H1 (cell line): ENCODE measurements at regions not wholly inside any gene's neighbourhood (a gene's known extent, or its start where the extent isn't known, plus 50 kb on each side); places are given as distances from the start of the nearest gene placed in this dataset.

Source experiments
- CTCF ChIA-PET: fragments of 300-600 bp; sonication (Branson Sonifier 250); formaldehyde crosslinking; loops from one replicate; lab custom pipeline; 2021; ENCODE audit not compliant: partially characterized antibody; lab: Charles Lee
- POLR2A ChIA-PET: fragments of 300-600 bp; sonication (Branson Sonifier 250); formaldehyde crosslinking; loops from one replicate; lab custom pipeline; 2021; ENCODE audit warnings: inconsistent platforms; ENCODE audit not compliant: partially characterized antibody; lab: Charles Lee
- DNase-seq, 2 experiments: peaks; one replicate each; pipeline versions ENCODE4 v3.0.0 to v3.0.0-alpha.2; 2010 to 2022; ENCODE audit warnings: low spot score in 2 of 2, low read depth in 1 of 2, mixed read lengths in 1 of 2
- FAIRE-seq: peaks from 2 replicates; lab custom pipeline; 2011; peaks lifted over from hg19 to GRCh38; lab: Jason Lieb, UNC
- H2AFZ ChIP-seq: 2 replicates; pipeline ENCODE4 v1.8.1; 2012; ENCODE audit warnings: low read length, inconsistent platforms
- H2AK5ac ChIP-seq: 2 replicates; pipeline ENCODE4 v1.6.1; 2013; ENCODE audit warnings: low read depth, low read length
- H2BK120ac ChIP-seq: replicated peaks from 2 replicates; pipeline ENCODE3; 2013; ENCODE audit warnings: low read depth, low read length, inconsistent platforms
- H2BK12ac ChIP-seq: 2 replicates; pipeline ENCODE4 v1.6.1; 2013; ENCODE audit warnings: low read depth, low read length
- H2BK15ac ChIP-seq: 2 replicates; pipeline ENCODE4 v1.6.1; 2013; ENCODE audit warnings: low read length
- H2BK20ac ChIP-seq: 2 replicates; pipeline ENCODE4 v1.6.1; 2013; ENCODE audit warnings: low read length
- H2BK5ac ChIP-seq: 2 replicates; pipeline ENCODE4 v1.6.1; 2013; ENCODE audit warnings: low read depth, low read length
- H3K14ac ChIP-seq: 2 replicates; pipeline ENCODE4 v1.6.1; 2013; ENCODE audit warnings: inconsistent platforms; ENCODE audit not compliant: insufficient read length
- H3K18ac ChIP-seq: 2 replicates; pipeline ENCODE4 v1.6.1; 2013; ENCODE audit warnings: low read length; ENCODE audit errors: extremely low read depth
- H3K23ac ChIP-seq: 2 replicates; pipeline ENCODE4 v1.6.1; 2013; ENCODE audit warnings: inconsistent platforms; ENCODE audit not compliant: insufficient read length
- H3K23me2 ChIP-seq: 2 replicates; pipeline ENCODE4 v1.6.1; 2013; ENCODE audit warnings: low read depth, low read length
- H3K27ac ChIP-seq: 2 replicates; pipeline ENCODE4 v1.6.1; 2011; ENCODE audit warnings: low read depth, low read length, inconsistent platforms
- H3K27me3 ChIP-seq, 4 experiments: replicated peaks in 1 of 4; 1 replicate in 1 of 4; 2 replicates in 3 of 4; pipeline versions ENCODE4 v1.6.1 to v1.8.1; 2011 to 2013; ENCODE audit warnings: low read length in 3 of 4, mild to moderate bottlenecking in 3 of 4, inconsistent platforms in 2 of 4, mixed read lengths in 2 of 4, moderate library complexity in 1 of 4; ENCODE audit not compliant: control insufficient read depth in 3 of 4, insufficient read depth in 3 of 4; ENCODE audit errors: extremely low read depth in 1 of 4
- H3K36me3 ChIP-seq, 4 experiments: 2 replicates each; pipeline versions ENCODE4 v1.6.1 to v1.8.1; 2011 to 2013; ENCODE audit warnings: mild to moderate bottlenecking in 4 of 4, low read length in 3 of 4, moderate library complexity in 2 of 4, control low read depth in 1 of 4, inconsistent platforms in 1 of 4; ENCODE audit not compliant: insufficient read depth in 4 of 4, control insufficient read depth in 2 of 4
- H3K4ac ChIP-seq: replicated peaks from 2 replicates; pipeline ENCODE3; 2013; ENCODE audit warnings: low read length, low read depth, mixed read lengths, inconsistent platforms; ENCODE audit not compliant: insufficient read length
- H3K4me1 ChIP-seq, 4 experiments: replicated peaks in 1 of 4; 1 replicate in 1 of 4; 2 replicates in 3 of 4; pipeline versions ENCODE4 v1.6.1 to v1.8.1; 2011 to 2013; ENCODE audit warnings: low read length in 3 of 4, inconsistent platforms in 2 of 4, mixed read lengths in 1 of 4; ENCODE audit not compliant: insufficient read depth in 4 of 4, control insufficient read depth in 3 of 4
- H3K4me2 ChIP-seq, 2 experiments: 2 replicates each; pipeline versions ENCODE4 v1.6.1 to v1.8.1; 2011 to 2013; ENCODE audit warnings: low read depth in 2 of 2, low read length in 2 of 2, control low read depth in 1 of 2, inconsistent platforms in 1 of 2, mild to moderate bottlenecking in 1 of 2; ENCODE audit not compliant: insufficient read depth in 1 of 2
- H3K4me3 ChIP-seq, 4 experiments: fragments of 200-600, 300-600 bp in 1 of 4; sonication (generic), shearing (Covaris generic), sonication (Bioruptor Twin) in 1 of 4; 2 replicates each; pipeline versions ENCODE4 v1.5.1 to v1.8.1; 2011 to 2016; ENCODE audit warnings: low read length in 4 of 4, low read depth in 3 of 4, control low read depth in 2 of 4, inconsistent platforms in 2 of 4, mild to moderate bottlenecking in 2 of 4, mixed read lengths in 1 of 4, moderate library complexity in 1 of 4; ENCODE audit not compliant: insufficient read depth in 2 of 4; ENCODE audit errors: extremely low read depth in 1 of 4
- H3K56ac ChIP-seq: replicated peaks from 2 replicates; pipeline ENCODE3; 2013; ENCODE audit warnings: low read depth, mild to moderate bottlenecking, mixed read lengths, low read length, inconsistent platforms; ENCODE audit not compliant: insufficient read length
- H3K79me1 ChIP-seq: 2 replicates; pipeline ENCODE4 v1.6.1; 2013; ENCODE audit warnings: low read depth, low read length, control low read depth
- H3K79me2 ChIP-seq, 2 experiments: 2 replicates each; pipeline versions ENCODE4 v1.6.1 to v1.8.1; 2012 to 2013; ENCODE audit warnings: low read length in 2 of 2, mild to moderate bottlenecking in 2 of 2, inconsistent platforms in 1 of 2; ENCODE audit not compliant: insufficient read depth in 2 of 2, control insufficient read depth in 1 of 2
- H3K9ac ChIP-seq, 4 experiments: replicated peaks in 1 of 4; 1 replicate in 1 of 4; 2 replicates in 3 of 4; pipeline versions ENCODE4 v1.6.1 to v1.8.1; 2011 to 2013; ENCODE audit warnings: low read depth in 3 of 4, low read length in 3 of 4, control low read depth in 2 of 4, mild to moderate bottlenecking in 2 of 4, moderate library complexity in 2 of 4, inconsistent platforms in 1 of 4; ENCODE audit errors: extremely low read depth in 1 of 4
- H3K9me3 ChIP-seq, 2 experiments: 2 replicates each; pipeline versions ENCODE4 v1.6.1 to v1.8.1; 2012 to 2013; ENCODE audit warnings: mild to moderate bottlenecking in 2 of 2, moderate library complexity in 2 of 2, control low read depth in 1 of 2, inconsistent platforms in 1 of 2, low read depth in 1 of 2, low read length in 1 of 2, mixed read lengths in 1 of 2; ENCODE audit not compliant: insufficient read depth in 2 of 2
- H4K20me1 ChIP-seq, 2 experiments: replicated peaks in 1 of 2; 2 replicates each; pipeline versions ENCODE3 to v1.8.1; 2011 to 2013; ENCODE audit warnings: inconsistent platforms in 2 of 2, low read length in 2 of 2, mild to moderate bottlenecking in 1 of 2; ENCODE audit not compliant: insufficient read depth in 2 of 2, control insufficient read depth in 1 of 2
- H4K5ac ChIP-seq: 2 replicates; pipeline ENCODE4 v1.6.1; 2013; ENCODE audit warnings: low read length, low read depth, mixed read lengths, inconsistent platforms; ENCODE audit not compliant: insufficient read length
- H4K8ac ChIP-seq: 2 replicates; pipeline ENCODE4 v1.8.0; 2013; ENCODE audit warnings: mild to moderate bottlenecking, moderate library complexity, low read length, inconsistent platforms; ENCODE audit not compliant: insufficient read depth; ENCODE audit errors: extremely low read depth
- H4K91ac ChIP-seq: replicated peaks from 2 replicates; pipeline ENCODE3; 2013; ENCODE audit warnings: low read length, mixed read lengths, inconsistent platforms; ENCODE audit not compliant: insufficient read length
- GABPA ChIP-seq: IDR thresholded peaks from 2 replicates; pipeline ENCODE4 v1.6.1; 2011; ENCODE audit warnings: mild to moderate bottlenecking, low read length, moderate library complexity, borderline replicate concordance; ENCODE audit not compliant: insufficient read depth
- GTF2F1 ChIP-seq: IDR thresholded peaks from 2 replicates; pipeline ENCODE4 v1.6.1; 2012; ENCODE audit warnings: low read depth, low read length, improper control_type of control experiment, borderline replicate concordance
- JUN ChIP-seq: IDR thresholded peaks from 2 replicates; pipeline ENCODE4 v1.6.1; 2011; ENCODE audit warnings: low read depth, mild to moderate bottlenecking, improper control_type of control experiment, low read length
- RXRA ChIP-seq: IDR thresholded peaks from 2 replicates; pipeline ENCODE4 v1.6.1; 2011; ENCODE audit warnings: low read depth, mild to moderate bottlenecking, low read length, moderate library complexity; ENCODE audit not compliant: insufficient read depth
- SIN3A ChIP-seq, 2 experiments: IDR thresholded peaks in 1 of 2; conservative IDR thresholded peaks in 1 of 2; 2 replicates each; pipeline ENCODE4 v1.6.1; 2011 to 2012; ENCODE audit warnings: low read length in 2 of 2, improper control_type of control experiment in 1 of 2, low read depth in 1 of 2, mild to moderate bottlenecking in 1 of 2
- TCF12 ChIP-seq: IDR thresholded peaks from 2 replicates; pipeline ENCODE4 v1.6.1; 2011; ENCODE audit warnings: low read depth, mild to moderate bottlenecking, low read length
- WGBS, 2 experiments: shearing (Covaris generic) in 1 of 2; methylation state at CpG; one replicate each; pipeline versions ENCODE4 v1.1.6 to v1.1.7; 2013 to 2015; ENCODE audit warnings: low lambda C conversion rate in 2 of 2, mixed read lengths in 2 of 2, inconsistent platforms in 1 of 2, low coverage in 1 of 2, missing lambda C conversion rate in 1 of 2; ENCODE audit not compliant: insufficient replicate concordance in 2 of 2, insufficient coverage in 1 of 2, insufficient read length in 1 of 2; ENCODE audit errors: extremely low coverage in 1 of 2, missing lambda C conversion rate in 1 of 2; 5-methylcytosine and 5-hydroxymethylcytosine counted together
- TF ChIP-seq, protein P1 (sequence below), 3 experiments: IDR thresholded peaks; 1 replicate in 2 of 3; 2 replicates in 1 of 3; pipeline versions ENCODE4 v1.5.1 to v1.6.1; 2011; ENCODE audit warnings: low read length in 3 of 3, mild to moderate bottlenecking in 3 of 3, inconsistent platforms in 2 of 3, low read depth in 1 of 3, moderate library complexity in 1 of 3; ENCODE audit not compliant: insufficient read depth in 1 of 3; ENCODE audit errors: control extremely low read depth in 1 of 3
- TF ChIP-seq, protein P2 (sequence below): IDR thresholded peaks from 2 replicates; pipeline ENCODE4 v1.6.1; 2012; ENCODE audit warnings: low read length, inconsistent platforms
- TF ChIP-seq, protein P3 (sequence below): IDR thresholded peaks from 2 replicates; pipeline ENCODE4 v1.6.1; 2012; ENCODE audit warnings: inconsistent platforms

DNA sequence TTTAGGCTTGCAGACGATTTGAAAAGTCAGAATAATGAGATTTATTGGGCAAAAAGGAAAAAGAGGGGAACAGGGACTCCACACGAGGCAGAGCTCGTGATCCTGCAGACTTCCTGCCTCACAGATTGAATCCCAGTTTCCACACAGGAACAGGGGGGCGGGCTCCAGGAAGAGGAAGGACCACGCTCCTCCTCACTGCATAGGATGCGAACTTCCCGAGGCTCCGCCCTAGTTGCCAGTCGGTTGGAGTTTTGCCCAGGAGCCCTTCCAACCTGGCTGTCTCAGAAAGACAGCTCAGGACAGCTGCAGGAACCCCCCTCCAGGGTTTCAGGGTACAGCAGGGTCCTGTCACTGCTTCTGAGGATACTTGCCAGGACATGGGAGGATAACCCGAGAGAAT is 488.3 kb upstream of the ADARB2 start:
- H2AK5ac ChIP-seq, result no peak overlapping the region
- H4K91ac ChIP-seq, result no peak overlapping the region
- 95% methylated on average over 10 of the region's 10 CpGs; no CpG with 5 or more reads in 1 of the 2 experiments for WGBS, 2 experiments
- no peaks in the 10 kb centered on the region for H3K4me1 ChIP-seq
- H3K23me2 ChIP-seq, result no peaks in the 10 kb centered on the region; the same call in 1 of the 2 replicates
- H4K5ac ChIP-seq, result no peak overlapping the region
- H3K18ac ChIP-seq, result no peak overlapping the region
- ChIA-PET POLR2A (no interaction called here), CTCF (no interaction called here)
- H3K14ac ChIP-seq, result no peak overlapping the region
- no peaks in the 10 kb centered on the region for H3K9me3 ChIP-seq
- H3K36me3 ChIP-seq, result no peaks in the 10 kb centered on the region
- H2BK5ac ChIP-seq, result no peak overlapping the region
- H2BK15ac ChIP-seq, result no peak overlapping the region
- no peaks in the 10 kb centered on the region for H4K20me1 ChIP-seq
- H2BK120ac ChIP-seq, result no peak overlapping the region
- no peaks in the 10 kb centered on the region for H3K79me1 ChIP-seq
- no peak for FAIRE-seq
- no peaks in the 10 kb centered on the region for H3K79me2 ChIP-seq
- H3K56ac ChIP-seq, result no peak overlapping the region
- no peak overlapping the region for H3K27ac ChIP-seq
- no peaks in the 10 kb centered on the region for H3K27me3 ChIP-seq
- H2BK12ac ChIP-seq, result no peak overlapping the region
- H3K4me2 ChIP-seq, result no peak overlapping the region
- no peak overlapping the region for H4K8ac ChIP-seq
- H3K4me3 ChIP-seq, result no peak overlapping the region
- H3K9ac ChIP-seq, result no peak overlapping the region
- peak overlapping the region; percentile 73; the same call in 1 of the 2 replicates for H2AFZ ChIP-seq
- no peak overlapping the region for H2BK20ac ChIP-seq
- no peak overlapping the region for H3K23ac ChIP-seq
- no peak for DNase-seq
- no peak overlapping the region for H3K4ac ChIP-seq
- TF ChIP-seq, protein P1, sequence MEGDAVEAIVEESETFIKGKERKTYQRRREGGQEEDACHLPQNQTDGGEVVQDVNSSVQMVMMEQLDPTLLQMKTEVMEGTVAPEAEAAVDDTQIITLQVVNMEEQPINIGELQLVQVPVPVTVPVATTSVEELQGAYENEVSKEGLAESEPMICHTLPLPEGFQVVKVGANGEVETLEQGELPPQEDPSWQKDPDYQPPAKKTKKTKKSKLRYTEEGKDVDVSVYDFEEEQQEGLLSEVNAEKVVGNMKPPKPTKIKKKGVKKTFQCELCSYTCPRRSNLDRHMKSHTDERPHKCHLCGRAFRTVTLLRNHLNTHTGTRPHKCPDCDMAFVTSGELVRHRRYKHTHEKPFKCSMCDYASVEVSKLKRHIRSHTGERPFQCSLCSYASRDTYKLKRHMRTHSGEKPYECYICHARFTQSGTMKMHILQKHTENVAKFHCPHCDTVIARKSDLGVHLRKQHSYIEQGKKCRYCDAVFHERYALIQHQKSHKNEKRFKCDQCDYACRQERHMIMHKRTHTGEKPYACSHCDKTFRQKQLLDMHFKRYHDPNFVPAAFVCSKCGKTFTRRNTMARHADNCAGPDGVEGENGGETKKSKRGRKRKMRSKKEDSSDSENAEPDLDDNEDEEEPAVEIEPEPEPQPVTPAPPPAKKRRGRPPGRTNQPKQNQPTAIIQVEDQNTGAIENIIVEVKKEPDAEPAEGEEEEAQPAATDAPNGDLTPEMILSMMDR (IDR thresholded peaks at IDR 0.05; ENCODE audit: control extremely low read depth in 1 of 3, insufficient read depth in 1 of 3, low read depth in 1 of 3, low read length in 3 of 3), result no peak
- TF ChIP-seq GABPA (no peak), JUN (no peak), GTF2F1 (no peak), SIN3A (conservative IDR thresholded peaks at IDR 0.05 in 1 of 2, IDR thresholded peaks at IDR 0.05 in 1 of 2; ENCODE audit: low read depth in 1 of 2, low read length in 2 of 2) (no peak), RXRA (no peak), TCF12 (no peak)
- TF ChIP-seq, protein P2, sequence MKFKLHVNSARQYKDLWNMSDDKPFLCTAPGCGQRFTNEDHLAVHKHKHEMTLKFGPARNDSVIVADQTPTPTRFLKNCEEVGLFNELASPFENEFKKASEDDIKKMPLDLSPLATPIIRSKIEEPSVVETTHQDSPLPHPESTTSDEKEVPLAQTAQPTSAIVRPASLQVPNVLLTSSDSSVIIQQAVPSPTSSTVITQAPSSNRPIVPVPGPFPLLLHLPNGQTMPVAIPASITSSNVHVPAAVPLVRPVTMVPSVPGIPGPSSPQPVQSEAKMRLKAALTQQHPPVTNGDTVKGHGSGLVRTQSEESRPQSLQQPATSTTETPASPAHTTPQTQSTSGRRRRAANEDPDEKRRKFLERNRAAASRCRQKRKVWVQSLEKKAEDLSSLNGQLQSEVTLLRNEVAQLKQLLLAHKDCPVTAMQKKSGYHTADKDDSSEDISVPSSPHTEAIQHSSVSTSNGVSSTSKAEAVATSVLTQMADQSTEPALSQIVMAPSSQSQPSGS, result no peak
- TF ChIP-seq, protein P3, sequence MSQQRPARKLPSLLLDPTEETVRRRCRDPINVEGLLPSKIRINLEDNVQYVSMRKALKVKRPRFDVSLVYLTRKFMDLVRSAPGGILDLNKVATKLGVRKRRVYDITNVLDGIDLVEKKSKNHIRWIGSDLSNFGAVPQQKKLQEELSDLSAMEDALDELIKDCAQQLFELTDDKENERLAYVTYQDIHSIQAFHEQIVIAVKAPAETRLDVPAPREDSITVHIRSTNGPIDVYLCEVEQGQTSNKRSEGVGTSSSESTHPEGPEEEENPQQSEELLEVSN, result no peak
